ENCODE measurements at regions not wholly inside any gene's neighbourhood (a gene's known extent, or its start where the extent isn't known, plus 50 kb on each side); places are given as distances from the start of the nearest gene placed in this dataset.
"Not testable (repeated sequence)": the region's sequence is repeated elsewhere in the genome, so short reads cannot be mapped to it uniquely, and the experiment has no call there.

GRCh38 chr17:21756856-21757619 is 64.7 kb downstream of the KCNJ18 start:
- no peak for DNase-seq

GRCh38 chr17:21759636-21760035 is 67.3 kb downstream of the KCNJ18 start:
- DNase-seq: not testable (repeated sequence)

- not testable (repeated sequence) for DNase-seq
Measured at GRCh38 chr17:21763738-21764340, 71.5 kb downstream of the KCNJ18 start.

- DNase-seq: not testable (repeated sequence)
Measured at GRCh38 chr17:21765651-21766290, 73.4 kb downstream of the KCNJ18 start.

- DNase-seq: not testable (repeated sequence)
Measured at GRCh38 chr17:21766565-21766964, 74.2 kb downstream of the KCNJ18 start.

GRCh38 chr17:21767162-21768156 is 75.1 kb downstream of the KCNJ18 start:
- not testable (repeated sequence) for DNase-seq

GRCh38 chr17:21768244-21768643 is 75.9 kb downstream of the KCNJ18 start:
- not testable (repeated sequence) for DNase-seq

GRCh38 chr17:21768729-21769462 is 76.6 kb downstream of the KCNJ18 start:
- DNase-seq: not testable (repeated sequence)

- DNase-seq: not testable (repeated sequence)
Measured at GRCh38 chr17:21769781-21770180, 77.5 kb downstream of the KCNJ18 start.

- DNase-seq: peak in 1 of 2 experiments; percentile 2
Measured at GRCh38 chr17:21770466-21771446, 78.4 kb downstream of the KCNJ18 start.

- no peak for DNase-seq
Measured at GRCh38 chr17:21772321-21772720, 80.0 kb downstream of the KCNJ18 start.

GRCh38 chr17:21772991-21773713 is 80.8 kb downstream of the KCNJ18 start:
- DNase-seq: not testable (repeated sequence)

GRCh38 chr17:21774263-21774662 is 81.9 kb downstream of the KCNJ18 start:
- no peak for DNase-seq

GRCh38 chr17:21775566-21775965 is 83.2 kb downstream of the KCNJ18 start:
- not testable (repeated sequence) for DNase-seq

GRCh38 chr17:21776921-21777320 is 84.6 kb downstream of the KCNJ18 start:
- not testable (repeated sequence) for DNase-seq

- DNase-seq: not testable (repeated sequence)
Measured at GRCh38 chr17:21778866-21779265, 86.5 kb downstream of the KCNJ18 start.

GRCh38 chr17:21780293-21780888 is 88.1 kb downstream of the KCNJ18 start:
- not testable (repeated sequence) for DNase-seq

GRCh38 chr17:21780919-21781665 is 88.8 kb downstream of the KCNJ18 start:
- DNase-seq: not testable (repeated sequence)

- not testable (repeated sequence) for DNase-seq
Measured at GRCh38 chr17:21781666-21782024, 89.3 kb downstream of the KCNJ18 start.

All from NCI-H526 (cell line).